IPS-18a (cell line): ENCODE measurements at regions not wholly inside any gene's neighbourhood (a gene's known extent, or its start where the extent isn't known, plus 50 kb on each side); places are given as distances from the start of the nearest gene placed in this dataset.
"Not testable (repeated sequence)": the region's sequence is repeated elsewhere in the genome, so short reads cannot be mapped to it uniquely, and the experiment has no call there.

ENCODE experiments used
- H3K27ac ChIP-seq: one replicate; pipeline ENCODE4 v1.5.1; 2013; ENCODE audit warnings: low read length
- H3K27me3 ChIP-seq: one replicate; pipeline ENCODE4 v1.6.1; 2013; ENCODE audit warnings: mild to moderate bottlenecking, low read length; ENCODE audit not compliant: control insufficient read depth, insufficient read depth
- H3K36me3 ChIP-seq: one replicate; pipeline ENCODE4 v1.6.1; 2013; ENCODE audit warnings: low read depth, low read length; ENCODE audit not compliant: control insufficient read depth
- H3K4me1 ChIP-seq: one replicate; pipeline ENCODE4 v1.6.1; 2013; ENCODE audit warnings: low read depth, low read length; ENCODE audit not compliant: control insufficient read depth
- H3K4me3 ChIP-seq: one replicate; pipeline ENCODE4 v1.5.1; 2013; ENCODE audit warnings: low read length
- H3K9ac ChIP-seq: one replicate; pipeline ENCODE4 v1.6.1; 2013; ENCODE audit warnings: mild to moderate bottlenecking, low read length, moderate library complexity
- H3K9me3 ChIP-seq: one replicate; pipeline ENCODE4 v1.6.1; 2013; ENCODE audit warnings: low read depth, low read length; ENCODE audit not compliant: control insufficient read depth

DNA sequence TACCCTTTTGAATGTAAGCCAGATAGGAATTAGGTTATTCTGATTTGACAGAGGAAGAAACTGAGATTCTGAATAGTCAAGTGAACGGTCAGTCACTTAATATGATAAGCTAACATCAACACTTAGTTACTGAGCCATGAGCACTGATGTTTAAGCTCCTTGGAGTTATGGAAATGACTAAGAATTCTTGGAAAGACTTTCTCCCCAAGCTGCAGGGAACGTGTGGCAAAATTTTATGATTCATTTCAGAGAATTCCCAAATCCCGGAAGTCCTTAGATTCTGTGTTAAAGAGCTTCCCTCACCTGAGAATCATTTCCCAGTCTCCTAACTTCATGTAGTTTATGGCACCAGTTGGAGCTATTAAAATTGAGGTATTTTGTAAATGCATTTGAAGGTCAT, 330.9 kb downstream of the XPNPEP1 start:
- no peaks in the 10 kb centered on the region for H3K27me3 ChIP-seq
- H3K27ac ChIP-seq, result no peak overlapping the region
- H3K9ac ChIP-seq, result no peak overlapping the region
- no peaks in the 10 kb centered on the region for H3K4me1 ChIP-seq
- H3K4me3 ChIP-seq, result no peak overlapping the region
- no peaks in the 10 kb centered on the region for H3K9me3 ChIP-seq
- H3K36me3 ChIP-seq, result no peaks in the 10 kb centered on the region

- Histone ChIP-seq H3K4me3 (no peak overlapping the region), H3K27ac (no peak overlapping the region), H3K4me1 (no peaks in the 10 kb centered on the region), H3K9ac (no peak overlapping the region), H3K27me3 (no peaks in the 10 kb centered on the region), H3K9me3 (no peaks in the 10 kb centered on the region), H3K36me3 (no peaks in the 10 kb centered on the region)
Observed at GRCh38 chr10:109591601-109592000, 331.7 kb downstream of the XPNPEP1 start.

- Histone ChIP-seq H3K9me3 (no peaks in the 10 kb centered on the region), H3K27ac (no peak overlapping the region), H3K27me3 (no peaks in the 10 kb centered on the region), H3K9ac (no peak overlapping the region), H3K36me3 (no peaks in the 10 kb centered on the region), H3K4me3 (no peak overlapping the region), H3K4me1 (no peaks in the 10 kb centered on the region)
Observed at GRCh38 chr10:109588259-109588658, 335.1 kb downstream of the XPNPEP1 start.

DNA sequence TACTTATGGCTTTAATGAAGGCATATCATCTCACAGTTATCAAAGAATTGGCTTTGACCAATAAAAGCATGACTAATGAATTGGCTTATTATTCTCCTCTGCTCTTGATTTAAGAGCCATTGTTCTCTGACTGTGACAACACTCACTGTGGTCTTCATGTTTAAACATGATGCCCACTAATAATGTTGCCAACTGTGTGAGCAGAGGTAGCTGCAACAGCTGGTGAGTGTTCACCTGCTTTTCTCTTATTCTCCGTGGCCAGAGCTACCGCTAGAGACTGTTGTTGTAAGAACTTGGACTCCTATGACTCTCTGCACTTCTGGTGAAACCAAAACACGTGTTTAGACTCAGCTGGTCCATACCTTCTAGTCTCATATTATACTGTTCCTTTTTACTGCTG, 335.9 kb downstream of the XPNPEP1 start:
- H3K9ac ChIP-seq, result no peak overlapping the region
- no peaks in the 10 kb centered on the region for H3K36me3 ChIP-seq
- no peak overlapping the region for H3K27ac ChIP-seq
- no peaks in the 10 kb centered on the region for H3K4me1 ChIP-seq
- H3K9me3 ChIP-seq, result no peaks in the 10 kb centered on the region
- H3K4me3 ChIP-seq, result no peak overlapping the region
- H3K27me3 ChIP-seq, result no peaks in the 10 kb centered on the region

DNA sequence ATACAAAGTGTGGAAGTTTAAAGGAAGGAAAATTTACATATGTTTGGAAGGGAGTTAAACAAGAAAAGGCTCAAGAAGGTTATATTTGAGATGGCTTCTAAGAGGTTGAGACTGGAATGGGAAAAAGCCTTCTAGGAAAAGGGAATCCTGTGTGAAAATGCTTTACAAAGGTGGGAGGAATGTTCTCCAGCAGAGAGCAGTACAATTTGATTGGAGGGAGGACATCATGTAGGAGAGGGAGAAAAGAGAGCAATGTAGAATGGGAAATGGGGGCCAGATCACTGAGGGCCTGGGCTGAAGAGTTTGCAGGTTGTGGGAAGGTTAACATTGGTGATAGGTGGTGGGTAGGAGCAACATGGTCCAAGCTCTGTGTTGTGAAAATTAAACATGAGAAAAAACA, 366.9 kb downstream of the XPNPEP1 start:
- no peaks in the 10 kb centered on the region for H3K4me1 ChIP-seq
- H3K4me3 ChIP-seq, result no peak overlapping the region
- H3K9me3 ChIP-seq, result no peaks in the 10 kb centered on the region
- H3K27ac ChIP-seq, result no peak overlapping the region
- H3K27me3 ChIP-seq, result no peaks in the 10 kb centered on the region
- H3K36me3 ChIP-seq, result no peaks in the 10 kb centered on the region
- no peak overlapping the region for H3K9ac ChIP-seq

DNA sequence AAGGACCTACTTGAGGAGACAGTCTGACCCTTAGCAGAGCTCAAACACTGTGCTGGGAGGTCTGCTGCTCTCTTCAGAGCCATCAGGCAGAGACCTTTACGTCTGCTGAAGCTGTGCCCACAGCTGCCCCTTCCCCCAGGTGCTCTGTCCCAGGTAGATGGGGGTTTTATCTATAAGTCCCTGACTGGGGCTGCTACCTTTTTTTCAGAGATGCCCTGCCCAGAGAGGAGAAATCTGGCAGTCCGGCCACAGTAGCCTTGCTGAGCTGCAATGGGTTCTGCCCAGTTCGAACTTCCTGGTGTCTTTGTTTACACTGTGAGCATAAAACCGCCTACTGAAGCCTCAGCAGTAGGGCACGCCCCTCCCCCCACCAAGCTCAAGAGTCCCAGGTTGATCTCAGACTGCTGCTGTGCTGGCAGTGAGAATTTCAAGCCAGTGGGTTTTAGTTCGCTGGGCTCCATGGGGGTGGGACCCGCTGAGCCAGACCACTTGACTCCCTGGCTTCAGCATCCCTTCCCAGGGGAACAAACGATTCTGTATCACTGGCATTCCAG, 381.2 kb downstream of the XPNPEP1 start:
- H3K4me3 ChIP-seq, H3K9me3 ChIP-seq, H3K9ac ChIP-seq, H3K27me3 ChIP-seq, H3K36me3 ChIP-seq, H3K27ac ChIP-seq: not testable (repeated sequence)
- peaks cover 10% of the 10 kb centered on the region for H3K4me1 ChIP-seq

DNA sequence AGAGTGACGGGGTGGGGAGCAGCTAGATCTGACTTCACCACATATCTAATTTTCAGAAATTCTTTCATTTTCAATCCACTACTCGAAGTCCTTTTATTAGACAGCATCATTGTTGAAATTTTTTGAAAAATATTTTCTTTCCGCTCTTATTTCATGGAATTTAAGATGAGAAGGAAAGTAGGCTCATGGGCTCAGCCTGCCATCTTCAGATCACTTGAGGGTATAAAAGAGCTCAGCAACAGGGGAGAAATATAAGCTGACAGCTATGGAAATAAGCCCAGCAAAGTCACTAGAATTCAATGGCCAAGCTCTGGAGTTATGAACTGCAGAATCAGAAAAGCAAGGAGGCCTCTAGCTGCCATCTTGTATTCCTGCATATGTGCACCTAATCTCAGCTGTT, 389.1 kb downstream of the XPNPEP1 start:
- no peak overlapping the region for H3K27ac ChIP-seq
- H3K4me1 ChIP-seq, result no peaks in the 10 kb centered on the region

GRCh38 chr10:109529258-109529657, 394.1 kb downstream of the XPNPEP1 start:
- H3K36me3 ChIP-seq, result no peaks in the 10 kb centered on the region
- H3K9ac ChIP-seq, result no peak overlapping the region
- H3K9me3 ChIP-seq, result peaks cover 2% of the 10 kb centered on the region
- H3K27ac ChIP-seq, result no peak overlapping the region
- no peaks in the 10 kb centered on the region for H3K4me1 ChIP-seq
- no peak overlapping the region for H3K4me3 ChIP-seq
- no peaks in the 10 kb centered on the region for H3K27me3 ChIP-seq

More for the DNA sequence above, 389.1 kb downstream of the XPNPEP1 start:
- Histone ChIP-seq H3K9me3 (no peaks in the 10 kb centered on the region), H3K27me3 (no peaks in the 10 kb centered on the region), H3K36me3 (no peaks in the 10 kb centered on the region), H3K4me3 (no peak overlapping the region), H3K9ac (no peak overlapping the region)

- Histone ChIP-seq H3K9ac (no peak overlapping the region), H3K27ac (no peak overlapping the region), H3K36me3 (no peaks in the 10 kb centered on the region), H3K4me1 (no peaks in the 10 kb centered on the region), H3K27me3 (no peaks in the 10 kb centered on the region), H3K4me3 (no peak overlapping the region), H3K9me3 (no peaks in the 10 kb centered on the region)
Observed at GRCh38 chr10:109517748-109518147, 405.6 kb downstream of the XPNPEP1 start.

DNA sequence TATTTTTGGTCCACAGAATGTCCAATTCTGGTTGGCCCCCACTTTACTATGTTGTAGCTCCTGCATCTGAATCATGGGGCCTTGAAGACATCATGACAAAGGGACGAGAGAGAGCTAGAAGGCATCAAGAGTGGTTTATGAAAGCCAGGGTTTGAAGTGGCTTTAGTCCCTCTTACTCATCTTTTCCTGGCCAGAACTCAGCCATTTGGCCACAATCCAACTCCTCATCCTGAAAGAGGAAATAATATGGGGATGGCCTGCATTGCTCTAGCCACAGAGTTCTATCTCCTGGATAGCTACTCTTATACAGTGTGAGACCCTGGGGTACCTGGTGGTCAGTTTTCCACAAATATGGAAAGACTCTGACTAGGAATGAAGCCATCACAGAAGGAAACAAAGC, 418.9 kb downstream of the XPNPEP1 start:
- no peak overlapping the region for H3K4me3 ChIP-seq
- H3K9ac ChIP-seq, result no peak overlapping the region
- peaks cover 3% of the 10 kb centered on the region for H3K9me3 ChIP-seq
- no peaks in the 10 kb centered on the region for H3K4me1 ChIP-seq
- no peaks in the 10 kb centered on the region for H3K36me3 ChIP-seq
- H3K27ac ChIP-seq, result no peak overlapping the region
- H3K27me3 ChIP-seq, result no peaks in the 10 kb centered on the region

- no peak overlapping the region for H3K9ac ChIP-seq
- no peaks in the 10 kb centered on the region for H3K4me1 ChIP-seq
- no peak overlapping the region for H3K4me3 ChIP-seq
Observed at GRCh38 chr10:109487691-109488090, 435.6 kb downstream of the XPNPEP1 start.

GRCh38 chr10:109480836-109481235, 442.5 kb downstream of the XPNPEP1 start:
- Histone ChIP-seq H3K4me1 (no peaks in the 10 kb centered on the region), H3K27me3 (no peaks in the 10 kb centered on the region), H3K4me3 (no peak overlapping the region), H3K27ac (no peak overlapping the region), H3K36me3 (no peaks in the 10 kb centered on the region), H3K9ac (no peak overlapping the region), H3K9me3 (no peaks in the 10 kb centered on the region)

More at GRCh38 chr10:109487691-109488090, 435.6 kb downstream of the XPNPEP1 start:
- no peak overlapping the region for H3K27ac ChIP-seq
- no peaks in the 10 kb centered on the region for H3K36me3 ChIP-seq
- no peaks in the 10 kb centered on the region for H3K9me3 ChIP-seq
- no peaks in the 10 kb centered on the region for H3K27me3 ChIP-seq
